GM23338 (cell line): ENCODE measurements at regions not wholly inside any gene's neighbourhood (a gene's known extent, or its start where the extent isn't known, plus 50 kb on each side); places are given as distances from the start of the nearest gene placed in this dataset.

Experiments
- EZH2 ChIP-seq: fragments of 200-600 bp; sonication (generic); IDR thresholded peaks from one replicate; pipeline ENCODE4 v1.8.0; 2017; ENCODE audit warnings: antibody characterized with exemption, mild to moderate bottlenecking, low read depth; ENCODE audit not compliant: unreplicated experiment
- EZH2phosphoT487 ChIP-seq: fragments of 200-600 bp; sonication (generic); IDR thresholded peaks from one replicate; pipeline ENCODE4 v1.8.1; 2018; ENCODE audit warnings: antibody characterized with exemption; ENCODE audit not compliant: unreplicated experiment
- POLR2AphosphoS5 ChIP-seq: IDR thresholded peaks from 2 replicates; pipeline ENCODE4 v1.6.1; 2016; ENCODE audit warnings: antibody characterized with exemption, low read depth
- TF ChIP-seq, protein P1 (sequence below), 2 experiments: fragments of 200-600 bp in 1 of 2; sonication (generic) in 1 of 2; conservative IDR thresholded peaks; 2 replicates each; pipeline versions ENCODE4 v1.5.1 to v1.6.1; 2016 to 2017; ENCODE audit warnings: antibody characterized with exemption in 2 of 2, low read depth in 2 of 2, mild to moderate bottlenecking in 2 of 2, moderate library complexity in 1 of 2
- TF ChIP-seq, protein P2 (sequence below): IDR thresholded peaks from 2 replicates; pipeline ENCODE4 v1.6.1; 2016; ENCODE audit warnings: antibody characterized with exemption

DNA sequence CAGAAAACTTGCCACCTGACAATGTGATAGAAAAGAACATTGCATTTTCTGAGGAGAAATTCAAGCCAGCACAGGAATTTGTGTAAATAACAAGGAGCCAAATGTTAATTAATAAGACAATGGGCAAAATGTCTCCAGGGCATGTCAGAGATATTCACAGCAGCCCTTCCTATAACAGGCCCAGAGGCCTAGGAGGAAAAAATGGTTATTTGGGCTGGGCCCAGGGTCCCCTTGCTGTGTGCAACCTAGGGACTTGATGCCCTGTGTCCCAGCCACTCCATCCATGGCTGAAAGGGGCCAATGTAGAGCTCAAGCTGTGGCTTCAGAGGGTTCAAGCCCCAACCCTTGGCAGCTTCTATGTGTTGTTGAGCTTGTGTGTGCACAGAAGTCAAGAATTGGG is 55.5 kb upstream of the GABRG1 start:
- TF ChIP-seq POLR2AphosphoS5 (no peak), EZH2 (no peak), EZH2phosphoT487 (no peak)
- TF ChIP-seq, protein P1, sequence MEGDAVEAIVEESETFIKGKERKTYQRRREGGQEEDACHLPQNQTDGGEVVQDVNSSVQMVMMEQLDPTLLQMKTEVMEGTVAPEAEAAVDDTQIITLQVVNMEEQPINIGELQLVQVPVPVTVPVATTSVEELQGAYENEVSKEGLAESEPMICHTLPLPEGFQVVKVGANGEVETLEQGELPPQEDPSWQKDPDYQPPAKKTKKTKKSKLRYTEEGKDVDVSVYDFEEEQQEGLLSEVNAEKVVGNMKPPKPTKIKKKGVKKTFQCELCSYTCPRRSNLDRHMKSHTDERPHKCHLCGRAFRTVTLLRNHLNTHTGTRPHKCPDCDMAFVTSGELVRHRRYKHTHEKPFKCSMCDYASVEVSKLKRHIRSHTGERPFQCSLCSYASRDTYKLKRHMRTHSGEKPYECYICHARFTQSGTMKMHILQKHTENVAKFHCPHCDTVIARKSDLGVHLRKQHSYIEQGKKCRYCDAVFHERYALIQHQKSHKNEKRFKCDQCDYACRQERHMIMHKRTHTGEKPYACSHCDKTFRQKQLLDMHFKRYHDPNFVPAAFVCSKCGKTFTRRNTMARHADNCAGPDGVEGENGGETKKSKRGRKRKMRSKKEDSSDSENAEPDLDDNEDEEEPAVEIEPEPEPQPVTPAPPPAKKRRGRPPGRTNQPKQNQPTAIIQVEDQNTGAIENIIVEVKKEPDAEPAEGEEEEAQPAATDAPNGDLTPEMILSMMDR (conservative IDR thresholded peaks at IDR 0.05; ENCODE audit: low read depth in 2 of 2), result no peak
- TF ChIP-seq, protein P2, sequence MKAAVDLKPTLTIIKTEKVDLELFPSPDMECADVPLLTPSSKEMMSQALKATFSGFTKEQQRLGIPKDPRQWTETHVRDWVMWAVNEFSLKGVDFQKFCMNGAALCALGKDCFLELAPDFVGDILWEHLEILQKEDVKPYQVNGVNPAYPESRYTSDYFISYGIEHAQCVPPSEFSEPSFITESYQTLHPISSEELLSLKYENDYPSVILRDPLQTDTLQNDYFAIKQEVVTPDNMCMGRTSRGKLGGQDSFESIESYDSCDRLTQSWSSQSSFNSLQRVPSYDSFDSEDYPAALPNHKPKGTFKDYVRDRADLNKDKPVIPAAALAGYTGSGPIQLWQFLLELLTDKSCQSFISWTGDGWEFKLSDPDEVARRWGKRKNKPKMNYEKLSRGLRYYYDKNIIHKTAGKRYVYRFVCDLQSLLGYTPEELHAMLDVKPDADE, result no peak
